VCaP (cell line): ENCODE measurements at regions not wholly inside any gene's neighbourhood (a gene's known extent, or its start where the extent isn't known, plus 50 kb on each side); places are given as distances from the start of the nearest gene placed in this dataset.

Source experiments
- H3K27ac ChIP-seq: fragments of 450-650 bp; 2 replicates; pipeline ENCODE4 v1.5.1; 2017
- CTCF ChIP-seq: fragments of 450-650 bp; conservative IDR thresholded peaks from 2 replicates; pipeline ENCODE4 v1.5.1; 2017; ENCODE audit warnings: mild to moderate bottlenecking, moderate library complexity

- no peak overlapping the region for H3K27ac ChIP-seq
- no peak for TF ChIP-seq CTCF
Measured at GRCh38 chr6:80437801-80438200, 331.3 kb downstream of the BCKDHB start.

GRCh38 chr6:80437221-80437620, 330.8 kb downstream of the BCKDHB start:
- no peak for TF ChIP-seq CTCF
- H3K27ac ChIP-seq, result no peak overlapping the region

GRCh38 chr6:80436663-80437062, 330.2 kb downstream of the BCKDHB start:
- TF ChIP-seq CTCF, result no peak
- H3K27ac ChIP-seq, result no peak overlapping the region

- no peak overlapping the region for H3K27ac ChIP-seq
- TF ChIP-seq CTCF, result no peak
Measured at GRCh38 chr6:80435457-80435856, 329.0 kb downstream of the BCKDHB start.

GRCh38 chr6:80434691-80435350, 328.4 kb downstream of the BCKDHB start:
- H3K27ac ChIP-seq, result no peak overlapping the region
- no peak for TF ChIP-seq CTCF

GRCh38 chr6:80433673-80434025, 327.2 kb downstream of the BCKDHB start:
- TF ChIP-seq CTCF, result no peak
- H3K27ac ChIP-seq, result no peak overlapping the region

- TF ChIP-seq CTCF, result no peak
- H3K27ac ChIP-seq, result no peak overlapping the region
Measured at GRCh38 chr6:80433010-80433672, 326.7 kb downstream of the BCKDHB start.
